HG03095 (cell line): ENCODE measurements at regions not wholly inside any gene's neighbourhood (a gene's known extent, or its start where the extent isn't known, plus 50 kb on each side); places are given as distances from the start of the nearest gene placed in this dataset.
"Not testable (repeated sequence)": the region's sequence is repeated elsewhere in the genome, so short reads cannot be mapped to it uniquely, and the experiment has no call there.

ENCODE experiments used
- ATAC-seq: cut with Tn5 transposase; IDR thresholded peaks from one replicate; pipeline ENCODE4 v1.9.1; 2021; ENCODE audit warnings: moderate library complexity; ENCODE audit not compliant: unreplicated experiment

GRCh38 chr5:166916021-166916420 lies 1375.4 kb upstream of the WWC1 start:
- no peak for ATAC-seq

- ATAC-seq, result no peak
These were observed 1365.3 kb upstream of the WWC1 start for GRCh38 chr5:166926138-166926537.

GRCh38 chr5:166926806-166927475 lies 1364.5 kb upstream of the WWC1 start:
- ATAC-seq, result not testable (repeated sequence)

- ATAC-seq, result no peak
These were observed 1355.1 kb upstream of the WWC1 start for GRCh38 chr5:166936351-166936750.

GRCh38 chr5:166938071-166938470 lies 1353.4 kb upstream of the WWC1 start:
- ATAC-seq, result no peak

- no peak for ATAC-seq
These were observed 1348.5 kb upstream of the WWC1 start for GRCh38 chr5:166942948-166943347.

- no peak for ATAC-seq
These were observed 1344.4 kb upstream of the WWC1 start for GRCh38 chr5:166947045-166947444.

GRCh38 chr5:166948679-166949078 lies 1342.8 kb upstream of the WWC1 start:
- ATAC-seq, result no peak

GRCh38 chr5:166952048-166952447 lies 1339.4 kb upstream of the WWC1 start:
- no peak for ATAC-seq

- ATAC-seq, result no peak
These were observed 1333.7 kb upstream of the WWC1 start for GRCh38 chr5:166957782-166958181.

- ATAC-seq, result no peak
These were observed 1331.7 kb upstream of the WWC1 start for GRCh38 chr5:166959766-166960165.

GRCh38 chr5:166961028-166961427 lies 1330.4 kb upstream of the WWC1 start:
- ATAC-seq, result no peak

GRCh38 chr5:166961913-166962312 lies 1329.5 kb upstream of the WWC1 start:
- no peak for ATAC-seq

- no peak for ATAC-seq
These were observed 1329.0 kb upstream of the WWC1 start for GRCh38 chr5:166962461-166962860.

GRCh38 chr5:166963596-166963995 lies 1327.8 kb upstream of the WWC1 start:
- no peak for ATAC-seq

GRCh38 chr5:166977911-166978422 lies 1313.5 kb upstream of the WWC1 start:
- ATAC-seq, result no peak

GRCh38 chr5:166979307-166979895 lies 1312.0 kb upstream of the WWC1 start:
- ATAC-seq, result no peak

- ATAC-seq, result no peak
These were observed 1310.8 kb upstream of the WWC1 start for GRCh38 chr5:166980666-166981065.

GRCh38 chr5:166982226-166982625 lies 1309.2 kb upstream of the WWC1 start:
- ATAC-seq, result no peak

- ATAC-seq, result no peak
These were observed 1299.8 kb upstream of the WWC1 start for GRCh38 chr5:166991601-166992000.

- no peak for ATAC-seq
These were observed 1299.3 kb upstream of the WWC1 start for GRCh38 chr5:166992108-166992507.

GRCh38 chr5:166992874-166993722 lies 1298.3 kb upstream of the WWC1 start:
- no peak for ATAC-seq
